DOHH2 (cell line): ENCODE measurements at regions not wholly inside any gene's neighbourhood (a gene's known extent, or its start where the extent isn't known, plus 50 kb on each side); places are given as distances from the start of the nearest gene placed in this dataset.

Experiments used
- H3F3A ChIP-seq: fragments of 200-600 bp; sonication (generic), shearing (Covaris generic); 2 replicates; pipeline ENCODE4 v1.6.0; 2016; ENCODE audit warnings: antibody characterized with exemption, mild to moderate bottlenecking; ENCODE audit not compliant: control insufficient read depth, insufficient read depth
- H3K27ac ChIP-seq: fragments of 200-600 bp; sonication (generic); 2 replicates; pipeline ENCODE4 v1.5.1; 2014; ENCODE audit warnings: low read depth, mild to moderate bottlenecking, low read length, moderate library complexity
- H3K27me3 ChIP-seq: fragments of 200-600 bp; sonication (generic); 2 replicates; pipeline ENCODE4 v1.6.1; 2014; ENCODE audit warnings: mild to moderate bottlenecking, low read length, mixed read lengths; ENCODE audit not compliant: control insufficient read depth
- H3K36me3 ChIP-seq: fragments of 200-600 bp; sonication (generic); 2 replicates; pipeline ENCODE4 v1.6.1; 2014; ENCODE audit warnings: mild to moderate bottlenecking, low read length, moderate library complexity, mixed read lengths; ENCODE audit not compliant: control insufficient read depth
- H3K4me1 ChIP-seq: fragments of 200-600 bp; sonication (generic); 2 replicates; pipeline ENCODE4 v1.6.1; 2014; ENCODE audit warnings: mild to moderate bottlenecking, low read length, mixed read lengths; ENCODE audit not compliant: control insufficient read depth
- H3K4me2 ChIP-seq: fragments of 200-600 bp; sonication (generic); 2 replicates; pipeline ENCODE4 v1.6.0; 2014; ENCODE audit warnings: mild to moderate bottlenecking, low read length, moderate library complexity
- H3K4me3 ChIP-seq: fragments of 200-600 bp; sonication (generic); 2 replicates; pipeline ENCODE4 v1.5.1; 2014; ENCODE audit warnings: mild to moderate bottlenecking, low read length, mixed read lengths
- H3K79me2 ChIP-seq: fragments of 200-600 bp; sonication (generic); 2 replicates; pipeline ENCODE4 v1.6.1; 2014; ENCODE audit warnings: mild to moderate bottlenecking, low read length, mixed read lengths; ENCODE audit not compliant: control insufficient read depth
- H3K9me2 ChIP-seq: fragments of 200-600 bp; sonication (generic); replicated peaks from 2 replicates; pipeline ENCODE4 v1.6.1; 2014; ENCODE audit warnings: mild to moderate bottlenecking, low read length, mixed read lengths; ENCODE audit not compliant: control insufficient read depth
- H3K9me3 ChIP-seq: fragments of 200-600 bp; sonication (generic); 2 replicates; pipeline ENCODE4 v1.6.1; 2014; ENCODE audit warnings: antibody characterized with exemption, low read length, mixed read lengths; ENCODE audit not compliant: control insufficient read depth, insufficient read depth
- H4K20me1 ChIP-seq: fragments of 200-600 bp; sonication (generic); 2 replicates; pipeline ENCODE4 v1.6.0; 2014; ENCODE audit warnings: low read depth, mild to moderate bottlenecking, antibody characterized with exemption, low read length, moderate library complexity; ENCODE audit not compliant: control insufficient read depth, insufficient read depth
- CTCF ChIP-seq: fragments of 200-600 bp; sonication (generic); IDR thresholded peaks from one replicate; pipeline ENCODE4 v1.5.1; 2014; ENCODE audit warnings: antibody characterized with exemption, mild to moderate bottlenecking, low read depth, low read length; ENCODE audit not compliant: poor library complexity, severe bottlenecking
- EZH2phosphoT487 ChIP-seq: fragments of 200-600 bp; sonication (generic); IDR thresholded peaks from 2 replicates; pipeline ENCODE4 v1.6.1; 2017; ENCODE audit warnings: borderline replicate concordance, mild to moderate bottlenecking, antibody characterized with exemption, low read length, moderate library complexity, mixed read lengths

- 0 out of 2 replicates have a peak, but pooled peaks cover 2% of the 10 kb centered on the region for H3K27me3 ChIP-seq
- H3K27ac ChIP-seq: no peak overlapping the region
- H3F3A ChIP-seq: no peaks in the 10 kb centered on the region
- no peaks in the 10 kb centered on the region for H3K79me2 ChIP-seq
- no peaks in the 10 kb centered on the region for H3K9me2 ChIP-seq
- H4K20me1 ChIP-seq: no peaks in the 10 kb centered on the region
- no peaks in the 10 kb centered on the region for H3K4me1 ChIP-seq
- peaks cover 5% of the 10 kb centered on the region; the same call in 1 of the 2 replicates for H3K9me3 ChIP-seq
- no peaks in the 10 kb centered on the region for H3K36me3 ChIP-seq
- no peak overlapping the region for H3K4me2 ChIP-seq
- TF ChIP-seq CTCF (no peak), EZH2phosphoT487 (no peak)
- no peak overlapping the region for H3K4me3 ChIP-seq
Measured at GRCh38 chr10:78614267-78614666, 454.5 kb upstream of the ZMIZ1 start.

DNA sequence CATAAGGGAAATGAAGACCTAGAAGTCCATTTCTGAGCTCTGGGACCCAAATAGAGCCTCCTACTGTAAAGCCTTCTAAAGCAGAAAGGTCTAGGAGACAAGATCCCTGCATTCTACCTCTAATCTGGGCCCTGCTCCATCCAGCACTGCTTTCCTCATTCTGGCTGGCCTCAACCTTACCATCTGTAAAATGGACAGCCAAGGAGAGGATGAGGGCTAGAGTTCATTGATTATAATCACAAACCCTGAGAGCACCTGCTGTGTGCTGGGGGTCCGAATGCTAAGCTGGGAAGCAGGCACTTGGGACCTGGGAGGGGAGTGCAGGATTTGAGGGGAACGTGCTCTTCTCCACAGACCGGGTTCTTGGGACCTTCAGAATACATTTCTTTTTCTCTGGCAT lies 454.0 kb upstream of the ZMIZ1 start:
- Histone ChIP-seq H3K36me3 (no peaks in the 10 kb centered on the region), H3F3A (no peaks in the 10 kb centered on the region), H3K9me3 (peaks cover 4% of the 10 kb centered on the region; the same call in 1 of the 2 replicates), H3K27ac (no peak overlapping the region), H3K4me1 (no peaks in the 10 kb centered on the region), H3K79me2 (no peaks in the 10 kb centered on the region), H4K20me1 (no peaks in the 10 kb centered on the region), H3K9me2 (no peaks in the 10 kb centered on the region), H3K27me3 (0 out of 2 replicates have a peak, but pooled peaks cover 2% of the 10 kb centered on the region), H3K4me2 (no peak overlapping the region), H3K4me3 (no peak overlapping the region)
- TF ChIP-seq EZH2phosphoT487 (no peak), CTCF (no peak)

DNA sequence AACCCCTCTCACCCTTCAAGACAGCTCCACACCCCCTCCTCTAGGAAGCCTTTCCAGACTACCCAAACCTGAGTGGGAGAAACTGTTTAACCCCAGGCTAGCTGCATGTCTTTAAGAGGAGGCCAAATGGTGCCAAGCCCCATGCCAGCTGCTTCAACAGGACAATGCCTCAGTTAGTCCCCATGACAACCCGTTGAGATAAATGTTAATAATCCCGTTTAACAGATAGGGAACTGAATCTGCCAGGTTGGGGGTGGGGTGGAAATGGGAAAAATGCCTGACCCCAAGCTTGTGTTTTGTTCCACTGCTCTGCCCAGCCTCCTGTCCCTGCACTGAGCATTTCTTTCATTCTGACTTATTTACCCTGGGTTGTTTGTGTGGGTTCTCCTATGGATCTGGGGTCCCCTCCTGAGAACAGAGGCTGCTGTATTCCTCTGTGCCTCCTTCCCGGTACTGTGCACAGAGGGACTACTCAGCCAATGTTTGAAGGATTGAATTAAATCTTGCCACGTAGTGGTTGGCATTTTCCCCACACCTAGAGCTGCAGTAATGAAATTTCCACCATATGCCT lies 452.6 kb upstream of the ZMIZ1 start:
- Histone ChIP-seq H3K36me3 (no peaks in the 10 kb centered on the region), H3K27ac (no peak overlapping the region), H3K79me2 (no peaks in the 10 kb centered on the region), H3K4me3 (no peak overlapping the region), H3F3A (no peaks in the 10 kb centered on the region), H3K9me2 (no peaks in the 10 kb centered on the region), H3K9me3 (no peaks in the 10 kb centered on the region), H3K4me1 (no peaks in the 10 kb centered on the region), H3K27me3 (peaks cover 11% of the 10 kb centered on the region; the same call in 1 of the 2 replicates), H3K4me2 (no peak overlapping the region), H4K20me1 (no peaks in the 10 kb centered on the region)
- TF ChIP-seq EZH2phosphoT487 (no peak), CTCF (no peak)
